A673 (cell line): ENCODE measurements at regions not wholly inside any gene's neighbourhood (a gene's known extent, or its start where the extent isn't known, plus 50 kb on each side); places are given as distances from the start of the nearest gene placed in this dataset.

Experiments used
- EZH2 ChIP-seq: fragments of 200-600 bp; sonication (generic); IDR thresholded peaks from 2 replicates; pipeline ENCODE4 v1.6.1; 2017; ENCODE audit warnings: borderline replicate concordance, low read depth, mild to moderate bottlenecking, mixed read lengths, antibody characterized with exemption, low read length; ENCODE audit not compliant: poor library complexity, severe bottlenecking
- TF ChIP-seq, protein P1 (sequence below): fragments of 300-800, 200-600 bp; sonication (generic); conservative IDR thresholded peaks from 2 replicates; pipeline ENCODE4 v1.5.1; 2017; ENCODE audit warnings: low read depth, mild to moderate bottlenecking, antibody characterized with exemption, low read length, moderate library complexity, mixed read lengths

DNA sequence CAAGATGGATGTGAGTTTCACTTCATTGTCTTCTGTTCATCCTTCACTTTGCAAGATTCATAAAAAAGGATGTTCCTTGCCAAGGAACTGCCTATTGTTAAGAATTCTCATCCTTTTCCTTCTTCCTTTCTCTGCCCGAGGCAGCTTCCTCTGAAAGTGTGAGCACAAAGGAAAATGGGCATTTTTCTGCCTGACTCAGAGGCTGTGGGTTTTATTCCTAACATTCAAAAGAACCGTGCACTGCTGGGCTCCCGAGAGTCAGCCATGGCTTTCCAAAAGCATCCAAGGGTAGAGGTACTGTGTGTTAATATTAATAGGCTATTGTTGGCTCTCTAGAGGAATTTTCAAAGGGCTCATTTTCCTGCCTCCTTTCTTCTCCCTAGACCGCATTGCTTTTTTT lies 289.4 kb downstream of the ABCC12 start:
- no peak for TF ChIP-seq EZH2
- TF ChIP-seq, protein P1, sequence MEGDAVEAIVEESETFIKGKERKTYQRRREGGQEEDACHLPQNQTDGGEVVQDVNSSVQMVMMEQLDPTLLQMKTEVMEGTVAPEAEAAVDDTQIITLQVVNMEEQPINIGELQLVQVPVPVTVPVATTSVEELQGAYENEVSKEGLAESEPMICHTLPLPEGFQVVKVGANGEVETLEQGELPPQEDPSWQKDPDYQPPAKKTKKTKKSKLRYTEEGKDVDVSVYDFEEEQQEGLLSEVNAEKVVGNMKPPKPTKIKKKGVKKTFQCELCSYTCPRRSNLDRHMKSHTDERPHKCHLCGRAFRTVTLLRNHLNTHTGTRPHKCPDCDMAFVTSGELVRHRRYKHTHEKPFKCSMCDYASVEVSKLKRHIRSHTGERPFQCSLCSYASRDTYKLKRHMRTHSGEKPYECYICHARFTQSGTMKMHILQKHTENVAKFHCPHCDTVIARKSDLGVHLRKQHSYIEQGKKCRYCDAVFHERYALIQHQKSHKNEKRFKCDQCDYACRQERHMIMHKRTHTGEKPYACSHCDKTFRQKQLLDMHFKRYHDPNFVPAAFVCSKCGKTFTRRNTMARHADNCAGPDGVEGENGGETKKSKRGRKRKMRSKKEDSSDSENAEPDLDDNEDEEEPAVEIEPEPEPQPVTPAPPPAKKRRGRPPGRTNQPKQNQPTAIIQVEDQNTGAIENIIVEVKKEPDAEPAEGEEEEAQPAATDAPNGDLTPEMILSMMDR: no peak
